GM23338 (cell line): ENCODE measurements at regions not wholly inside any gene's neighbourhood (a gene's known extent, or its start where the extent isn't known, plus 50 kb on each side); places are given as distances from the start of the nearest gene placed in this dataset.

Source experiments
- CREB1 ChIP-seq: fragments of 250-450 bp; sonication (Bioruptor Pico); IDR thresholded peaks from 2 replicates; pipeline ENCODE4 v1.5.0; 2020; ENCODE audit warnings: low read depth, mild to moderate bottlenecking, moderate library complexity
- CTCF ChIP-seq, 2 experiments: fragments of 200-600 bp in 1 of 2; sonication (generic) in 1 of 2; conservative IDR thresholded peaks; 2 replicates each; pipeline versions ENCODE4 v1.5.1 to v1.6.1; 2016 to 2017; ENCODE audit warnings: antibody characterized with exemption in 2 of 2, low read depth in 2 of 2, mild to moderate bottlenecking in 2 of 2, moderate library complexity in 1 of 2
- EZH2 ChIP-seq: fragments of 200-600 bp; sonication (generic); IDR thresholded peaks from one replicate; pipeline ENCODE4 v1.8.0; 2017; ENCODE audit warnings: antibody characterized with exemption, mild to moderate bottlenecking, low read depth; ENCODE audit not compliant: unreplicated experiment
- JUNB ChIP-seq: IDR thresholded peaks from one replicate; pipeline ENCODE4 v1.6.1; 2016; ENCODE audit warnings: antibody characterized with exemption; ENCODE audit not compliant: unreplicated experiment
- POLR2AphosphoS5 ChIP-seq: IDR thresholded peaks from 2 replicates; pipeline ENCODE4 v1.6.1; 2016; ENCODE audit warnings: antibody characterized with exemption, low read depth

GRCh38 chr12:114863911-114864310 lies 179.9 kb upstream of the TBX3 start:
- no peak for TF ChIP-seq CTCF (conservative IDR thresholded peaks at IDR 0.05; ENCODE audit: low read depth in 2 of 2)
- no peak for TF ChIP-seq POLR2AphosphoS5
- TF ChIP-seq EZH2 = no peak
- TF ChIP-seq CREB1 = no peak
- TF ChIP-seq JUNB = no peak
